PC-9 (cell line): ENCODE measurements at regions not wholly inside any gene's neighbourhood (a gene's known extent, or its start where the extent isn't known, plus 50 kb on each side); places are given as distances from the start of the nearest gene placed in this dataset.

Source experiments
- EZH2 ChIP-seq: fragments of 200-600 bp; sonication (generic); IDR thresholded peaks from 2 replicates; pipeline ENCODE4 v1.8.0; 2017; ENCODE audit warnings: antibody characterized with exemption, low read depth
- TF ChIP-seq, protein P1 (sequence below): fragments of 200-600 bp; sonication (generic); conservative IDR thresholded peaks from 2 replicates; pipeline ENCODE4 v1.6.1; 2017; ENCODE audit warnings: mixed run types, antibody characterized with exemption, mild to moderate bottlenecking, moderate library complexity

DNA sequence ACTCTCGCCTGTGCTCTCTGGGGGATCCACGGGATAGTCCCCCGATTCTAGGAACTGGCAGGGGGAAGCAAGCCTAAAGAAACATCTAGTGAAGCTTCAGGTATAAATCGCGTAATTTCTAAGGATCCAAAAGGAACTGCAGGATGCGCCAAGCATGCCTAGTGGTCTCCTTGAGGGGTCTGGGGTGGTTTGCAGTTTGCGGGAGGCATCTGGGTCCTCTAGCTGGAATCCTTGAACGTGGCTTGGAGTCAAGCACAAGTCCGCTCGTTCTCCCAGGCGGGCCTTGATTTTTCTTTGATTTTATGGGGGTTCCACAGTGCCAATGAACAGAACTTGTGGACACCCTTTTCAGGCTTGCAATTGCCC, 1000.5 kb downstream of the KCNJ18 start:
- TF ChIP-seq, protein P1, sequence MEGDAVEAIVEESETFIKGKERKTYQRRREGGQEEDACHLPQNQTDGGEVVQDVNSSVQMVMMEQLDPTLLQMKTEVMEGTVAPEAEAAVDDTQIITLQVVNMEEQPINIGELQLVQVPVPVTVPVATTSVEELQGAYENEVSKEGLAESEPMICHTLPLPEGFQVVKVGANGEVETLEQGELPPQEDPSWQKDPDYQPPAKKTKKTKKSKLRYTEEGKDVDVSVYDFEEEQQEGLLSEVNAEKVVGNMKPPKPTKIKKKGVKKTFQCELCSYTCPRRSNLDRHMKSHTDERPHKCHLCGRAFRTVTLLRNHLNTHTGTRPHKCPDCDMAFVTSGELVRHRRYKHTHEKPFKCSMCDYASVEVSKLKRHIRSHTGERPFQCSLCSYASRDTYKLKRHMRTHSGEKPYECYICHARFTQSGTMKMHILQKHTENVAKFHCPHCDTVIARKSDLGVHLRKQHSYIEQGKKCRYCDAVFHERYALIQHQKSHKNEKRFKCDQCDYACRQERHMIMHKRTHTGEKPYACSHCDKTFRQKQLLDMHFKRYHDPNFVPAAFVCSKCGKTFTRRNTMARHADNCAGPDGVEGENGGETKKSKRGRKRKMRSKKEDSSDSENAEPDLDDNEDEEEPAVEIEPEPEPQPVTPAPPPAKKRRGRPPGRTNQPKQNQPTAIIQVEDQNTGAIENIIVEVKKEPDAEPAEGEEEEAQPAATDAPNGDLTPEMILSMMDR, result no peak
- TF ChIP-seq EZH2, result no peak
